ENCODE measurements at regions not wholly inside any gene's neighbourhood (a gene's known extent, or its start where the extent isn't known, plus 50 kb on each side); places are given as distances from the start of the nearest gene placed in this dataset.

DNA sequence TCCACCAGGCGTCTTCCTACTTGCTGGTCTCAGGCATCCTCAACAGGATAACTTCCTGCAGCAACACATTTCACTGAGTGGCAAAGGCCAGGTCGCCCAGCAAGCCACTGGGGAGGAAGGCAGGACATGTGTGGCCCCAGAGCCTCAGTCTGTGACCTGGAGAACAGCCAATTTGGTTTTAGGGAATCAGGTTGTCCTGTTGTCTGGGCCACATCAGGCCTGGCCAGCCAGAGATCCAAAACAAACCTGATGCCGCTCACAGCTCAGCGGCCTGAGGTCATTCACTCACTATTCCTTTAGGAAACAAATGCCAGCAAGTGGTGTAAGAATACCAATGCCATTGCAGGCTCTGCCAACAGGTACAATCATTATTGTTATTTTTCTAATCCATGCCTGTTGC, 210.7 kb downstream of the VAPA start:
- H2BK5ac ChIP-seq (ENCODE audit: insufficient read length, low read length): no peak overlapping the region
- no peak overlapping the region for H3K4me2 ChIP-seq (ENCODE audit: insufficient read depth, insufficient read length, low read length)
- no peak overlapping the region for H2BK12ac ChIP-seq (ENCODE audit: insufficient read length, low read depth, low read length)

More for the DNA sequence above, 210.7 kb downstream of the VAPA start:
- DNase-seq: no peak
- Histone ChIP-seq H3K27ac (ENCODE audit: insufficient read length, low read depth, low read length) (no peak overlapping the region), H4K8ac (replicated peaks; ENCODE audit: insufficient read length, low read depth, low read length) (no peak overlapping the region), H4K91ac (ENCODE audit: insufficient read length, low read depth, low read length) (no peak overlapping the region), H3K4me1 (ENCODE audit: insufficient read depth, low read length) (no peaks in the 10 kb centered on the region), H2BK20ac (ENCODE audit: low read depth, low read length, poor library complexity, severe bottlenecking) (no peak overlapping the region), H2AFZ (ENCODE audit: low read length) (no peak overlapping the region), H4K5ac (ENCODE audit: insufficient read length, low read depth, low read length) (no peak overlapping the region), H3K23me2 (ENCODE audit: insufficient read length, low read depth, low read length, poor library complexity, severe bottlenecking) (no peaks in the 10 kb centered on the region), H3K18ac (ENCODE audit: insufficient read length, low read depth, low read length) (no peak overlapping the region), H3K23ac (ENCODE audit: insufficient read length, low read depth, low read length) (no peak overlapping the region), H3K79me1 (ENCODE audit: insufficient read depth, low read depth, low read length, poor library complexity, severe bottlenecking) (no peaks in the 10 kb centered on the region), H2BK15ac (ENCODE audit: low read depth, low read length) (no peak overlapping the region), H3K9ac (ENCODE audit: extremely low read depth, insufficient read length, low read length) (no peak overlapping the region), H3K27me3 (ENCODE audit: insufficient read depth, low read length) (no peaks in the 10 kb centered on the region), H3K9me3 (ENCODE audit: control insufficient read depth, low read depth, low read length) (no peaks in the 10 kb centered on the region), H3T11ph (ENCODE audit: low read length) (no peak overlapping the region), H4K20me1 (ENCODE audit: control insufficient read depth, insufficient read depth, insufficient read length) (no peaks in the 10 kb centered on the region), H3K14ac (ENCODE audit: insufficient read depth, low read length) (no peak overlapping the region), H2AK5ac (ENCODE audit: insufficient read length, low read length) (no peak overlapping the region), H3K56ac (ENCODE audit: insufficient read length, low read depth, low read length) (no peak overlapping the region), H3K79me2 (ENCODE audit: insufficient read depth, low read length) (no peaks in the 10 kb centered on the region), H2BK120ac (ENCODE audit: low read depth, low read length, poor library complexity, severe bottlenecking) (no peak overlapping the region), H3K4ac (ENCODE audit: low read depth, low read length) (no peak overlapping the region)
- H3K4me3 Mint-ChIP-seq: no peak overlapping the region
- TF ChIP-seq, protein P1, sequence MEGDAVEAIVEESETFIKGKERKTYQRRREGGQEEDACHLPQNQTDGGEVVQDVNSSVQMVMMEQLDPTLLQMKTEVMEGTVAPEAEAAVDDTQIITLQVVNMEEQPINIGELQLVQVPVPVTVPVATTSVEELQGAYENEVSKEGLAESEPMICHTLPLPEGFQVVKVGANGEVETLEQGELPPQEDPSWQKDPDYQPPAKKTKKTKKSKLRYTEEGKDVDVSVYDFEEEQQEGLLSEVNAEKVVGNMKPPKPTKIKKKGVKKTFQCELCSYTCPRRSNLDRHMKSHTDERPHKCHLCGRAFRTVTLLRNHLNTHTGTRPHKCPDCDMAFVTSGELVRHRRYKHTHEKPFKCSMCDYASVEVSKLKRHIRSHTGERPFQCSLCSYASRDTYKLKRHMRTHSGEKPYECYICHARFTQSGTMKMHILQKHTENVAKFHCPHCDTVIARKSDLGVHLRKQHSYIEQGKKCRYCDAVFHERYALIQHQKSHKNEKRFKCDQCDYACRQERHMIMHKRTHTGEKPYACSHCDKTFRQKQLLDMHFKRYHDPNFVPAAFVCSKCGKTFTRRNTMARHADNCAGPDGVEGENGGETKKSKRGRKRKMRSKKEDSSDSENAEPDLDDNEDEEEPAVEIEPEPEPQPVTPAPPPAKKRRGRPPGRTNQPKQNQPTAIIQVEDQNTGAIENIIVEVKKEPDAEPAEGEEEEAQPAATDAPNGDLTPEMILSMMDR (conservative IDR thresholded peaks at IDR 0.05): no peak
- H3K27me3 Mint-ChIP-seq (ENCODE audit: low read depth): peaks cover 3% of the 10 kb centered on the region; the same call in 1 of the 2 replicates
- peaks cover 1 to 4% of the 10 kb centered on the region in 2 experiments; a peak in 3 of 5 replicates for H3K9me3 Mint-ChIP-seq
- H3K36me3 Mint-ChIP-seq (ENCODE audit: insufficient read depth in 1 of 3, low read depth in 3 of 3): no peaks in the 10 kb centered on the region; a peak in 1 of 7 replicates
- no peak overlapping the region for H3K27ac Mint-ChIP-seq
- no CpG with 5 or more reads among the region's 4 CpGs for WGBS (ENCODE audit: extremely low coverage, insufficient read length, low lambda C conversion rate)
- H3K4me1 Mint-ChIP-seq: peaks cover 26 to 28% of the 10 kb centered on the region in 2 experiments

Data from H9 (cell line).